Muscle of arm (tissue), 1 donor: ENCODE measurements at regions not wholly inside any gene's neighbourhood (a gene's known extent, or its start where the extent isn't known, plus 50 kb on each side); places are given as distances from the start of the nearest gene placed in this dataset.
"Not testable (repeated sequence)": the region's sequence is repeated elsewhere in the genome, so short reads cannot be mapped to it uniquely, and the experiment has no call there.

Experiments used
- DNase-seq: peaks from one replicate; pipeline ENCODE4 v3.0.0-alpha.2; 2013

- DNase-seq = no peak
Measured at GRCh38 chr4:170170861-170171260, 81.1 kb upstream of the AADAT start.

GRCh38 chr4:170169699-170170098 lies 79.9 kb upstream of the AADAT start:
- DNase-seq = no peak

- DNase-seq = no peak
Measured at GRCh38 chr4:170167678-170168077, 77.9 kb upstream of the AADAT start.

GRCh38 chr4:170166193-170166592 lies 76.4 kb upstream of the AADAT start:
- not testable (repeated sequence) for DNase-seq

GRCh38 chr4:170162416-170162815 lies 72.7 kb upstream of the AADAT start:
- DNase-seq = no peak

GRCh38 chr4:170157670-170158069 lies 67.9 kb upstream of the AADAT start:
- DNase-seq = no peak

GRCh38 chr4:170145120-170145519 lies 55.4 kb upstream of the AADAT start:
- no peak for DNase-seq

GRCh38 chr4:170139764-170140163 lies 50.0 kb upstream of the AADAT start:
- no peak for DNase-seq
